H9 (cell line): ENCODE measurements at regions not wholly inside any gene's neighbourhood (a gene's known extent, or its start where the extent isn't known, plus 50 kb on each side); places are given as distances from the start of the nearest gene placed in this dataset.

Experiments
- DNase-seq: peaks from one replicate; pipeline ENCODE4 v3.0.0-alpha.2; 2017
- H2AFZ ChIP-seq: one replicate; pipeline ENCODE4 v1.6.1; 2013; ENCODE audit warnings: mild to moderate bottlenecking, low read length, control low read depth, moderate library complexity
- H2AK5ac ChIP-seq: 2 replicates; pipeline ENCODE4 v1.6.1; 2013; ENCODE audit warnings: low read length, control low read depth, mixed read lengths; ENCODE audit not compliant: insufficient read length
- H2BK120ac ChIP-seq: one replicate; pipeline ENCODE4 v1.6.1; 2013; ENCODE audit warnings: low read depth, mild to moderate bottlenecking, low read length, control low read depth, inconsistent platforms; ENCODE audit not compliant: poor library complexity, severe bottlenecking
- H2BK12ac ChIP-seq: 2 replicates; pipeline ENCODE4 v1.6.1; 2013; ENCODE audit warnings: low read length, control low read depth, mixed read lengths, low read depth; ENCODE audit not compliant: insufficient read length
- H2BK15ac ChIP-seq: 2 replicates; pipeline ENCODE4 v1.6.1; 2013; ENCODE audit warnings: low read depth, low read length, control low read depth
- H2BK20ac ChIP-seq: one replicate; pipeline ENCODE4 v1.6.1; 2013; ENCODE audit warnings: low read depth, mild to moderate bottlenecking, low read length, control low read depth, inconsistent platforms; ENCODE audit not compliant: poor library complexity, severe bottlenecking
- H2BK5ac ChIP-seq: 2 replicates; pipeline ENCODE4 v1.6.1; 2013; ENCODE audit warnings: low read length, control low read depth, mixed read lengths; ENCODE audit not compliant: insufficient read length
- H3K14ac ChIP-seq: 2 replicates; pipeline ENCODE4 v1.6.1; 2013; ENCODE audit warnings: low read length, control low read depth; ENCODE audit not compliant: insufficient read depth
- H3K18ac ChIP-seq: 2 replicates; pipeline ENCODE4 v1.6.1; 2013; ENCODE audit warnings: low read depth, mild to moderate bottlenecking, mixed read lengths, low read length, control low read depth; ENCODE audit not compliant: insufficient read length
- H3K23ac ChIP-seq: 2 replicates; pipeline ENCODE4 v1.6.1; 2013; ENCODE audit warnings: low read length, control low read depth, mixed read lengths, low read depth; ENCODE audit not compliant: insufficient read length
- H3K23me2 ChIP-seq: 2 replicates; pipeline ENCODE4 v1.6.1; 2013; ENCODE audit warnings: low read depth, mild to moderate bottlenecking, mixed read lengths, low read length, control low read depth; ENCODE audit not compliant: insufficient read length, poor library complexity, severe bottlenecking
- H3K27ac ChIP-seq: 2 replicates; pipeline ENCODE4 v1.5.1; 2013; ENCODE audit warnings: low read length, control low read depth, mixed read lengths, low read depth; ENCODE audit not compliant: insufficient read length
- H3K27me3 ChIP-seq: 2 replicates; pipeline ENCODE4 v1.6.1; 2013; ENCODE audit warnings: low read length, control low read depth, inconsistent platforms; ENCODE audit not compliant: insufficient read depth
- H3K4ac ChIP-seq: 2 replicates; pipeline ENCODE4 v1.6.1; 2013; ENCODE audit warnings: low read depth, mild to moderate bottlenecking, control low read depth, inconsistent platforms, low read length, moderate library complexity
- H3K4me1 ChIP-seq: 2 replicates; pipeline ENCODE4 v1.6.1; 2013; ENCODE audit warnings: low read length, control low read depth, inconsistent platforms; ENCODE audit not compliant: insufficient read depth
- H3K4me2 ChIP-seq: 2 replicates; pipeline ENCODE4 v1.6.1; 2013; ENCODE audit warnings: low read length, control low read depth, mixed read lengths; ENCODE audit not compliant: insufficient read length, insufficient read depth
- H3K56ac ChIP-seq: 2 replicates; pipeline ENCODE4 v1.6.1; 2013; ENCODE audit warnings: low read depth, mild to moderate bottlenecking, mixed read lengths, low read length, control low read depth; ENCODE audit not compliant: insufficient read length
- H3K79me1 ChIP-seq: 2 replicates; pipeline ENCODE4 v1.6.1; 2013; ENCODE audit warnings: low read depth, mild to moderate bottlenecking, moderate library complexity, low read length, control low read depth, inconsistent platforms; ENCODE audit not compliant: insufficient read depth, poor library complexity, severe bottlenecking
- H3K79me2 ChIP-seq: 2 replicates; pipeline ENCODE4 v1.6.1; 2013; ENCODE audit warnings: low read length, control low read depth, inconsistent platforms; ENCODE audit not compliant: insufficient read depth
- H3K9ac ChIP-seq: 2 replicates; pipeline ENCODE4 v1.6.1; 2013; ENCODE audit warnings: low read length, control low read depth, mixed read lengths; ENCODE audit not compliant: insufficient read length; ENCODE audit errors: extremely low read depth
- H3K9me3 ChIP-seq: one replicate; pipeline ENCODE4 v1.6.1; 2013; ENCODE audit warnings: low read depth, low read length, inconsistent platforms; ENCODE audit not compliant: control insufficient read depth
- H3T11ph ChIP-seq: one replicate; pipeline ENCODE4 v1.6.1; 2013; ENCODE audit warnings: mild to moderate bottlenecking, low read length, control low read depth, inconsistent platforms
- H4K20me1 ChIP-seq: one replicate; pipeline ENCODE4 v1.6.1; 2013; ENCODE audit not compliant: control insufficient read depth, insufficient read length, insufficient read depth
- H4K5ac ChIP-seq: 2 replicates; pipeline ENCODE4 v1.6.1; 2013; ENCODE audit warnings: low read depth, mild to moderate bottlenecking, mixed read lengths, low read length, control low read depth; ENCODE audit not compliant: insufficient read length
- H4K8ac ChIP-seq: replicated peaks from 2 replicates; pipeline ENCODE4 v1.6.1; 2013; ENCODE audit warnings: low read length, control low read depth, mixed read lengths, low read depth; ENCODE audit not compliant: insufficient read length
- H4K91ac ChIP-seq: 2 replicates; pipeline ENCODE4 v1.6.1; 2013; ENCODE audit warnings: low read depth, mild to moderate bottlenecking, moderate library complexity, mixed read lengths, low read length, control low read depth; ENCODE audit not compliant: insufficient read length
- H3K27ac Mint-ChIP-seq, 3 experiments: 2 replicates in 2 of 3; 3 replicates in 1 of 3; pipeline ENCODE4 v1.8.0; 2020 to 2021; ENCODE audit warnings: mixed read lengths in 3 of 3, mild to moderate bottlenecking in 1 of 3, moderate library complexity in 1 of 3
- H3K27me3 Mint-ChIP-seq: 2 replicates; pipeline ENCODE4 v1.8.0; 2021; ENCODE audit warnings: low read depth, mild to moderate bottlenecking, moderate library complexity, mixed read lengths
- H3K36me3 Mint-ChIP-seq, 3 experiments: 2 replicates in 2 of 3; 3 replicates in 1 of 3; pipeline ENCODE4 v1.8.0; 2020 to 2021; ENCODE audit warnings: low read depth in 3 of 3, mixed read lengths in 3 of 3; ENCODE audit not compliant: insufficient read depth in 1 of 3
- H3K4me1 Mint-ChIP-seq, 2 experiments: 2 replicates each; pipeline ENCODE4 v1.8.0; 2020; ENCODE audit warnings: mixed read lengths in 2 of 2
- H3K4me3 Mint-ChIP-seq, 2 experiments: 2 replicates in 1 of 2; 3 replicates in 1 of 2; pipeline ENCODE4 v1.8.0; 2020 to 2021; ENCODE audit warnings: mild to moderate bottlenecking in 2 of 2, mixed read lengths in 2 of 2, moderate library complexity in 1 of 2
- H3K9me3 Mint-ChIP-seq, 2 experiments: 2 replicates in 1 of 2; 3 replicates in 1 of 2; pipeline ENCODE4 v1.8.0; 2020; ENCODE audit warnings: mild to moderate bottlenecking in 2 of 2, mixed read lengths in 2 of 2, moderate library complexity in 1 of 2
- WGBS: extraction: QIAGEN DNeasy Blood & Tissue Kit; methylation state at CpG from one replicate; pipeline ENCODE4 v1.1.7; 2013; ENCODE audit warnings: missing lambda C conversion rate, low lambda C conversion rate, mixed read lengths; ENCODE audit not compliant: insufficient read length; ENCODE audit errors: extremely low coverage; 5-methylcytosine and 5-hydroxymethylcytosine counted together
- TF ChIP-seq, protein P1 (sequence below): fragments of 200-600 bp; sonication (generic); conservative IDR thresholded peaks from 3 replicates; pipeline ENCODE4 v1.8.0; 2021; ENCODE audit warnings: antibody characterized with exemption, mild to moderate bottlenecking

DNA sequence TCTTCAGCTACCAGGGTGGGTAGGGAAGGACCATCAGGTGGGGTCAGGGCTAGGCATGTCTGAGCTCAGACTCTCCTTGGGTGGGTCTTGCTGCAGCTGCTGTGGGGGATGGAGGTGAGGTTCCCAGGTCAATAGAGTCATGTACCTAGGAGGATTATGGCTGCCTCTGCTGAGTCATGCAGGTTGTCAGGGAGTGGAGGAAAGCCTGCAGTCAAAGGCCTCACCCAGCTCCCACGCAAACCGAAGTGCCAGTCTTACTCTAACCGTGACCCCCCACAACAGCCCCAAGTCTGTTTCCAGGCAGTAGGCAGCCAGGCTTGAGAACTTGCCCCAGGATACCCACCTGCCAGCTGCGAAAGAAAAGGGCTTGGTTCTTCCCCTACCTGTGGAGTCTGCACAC, 113.6 kb upstream of the GALNT5 start:
- H3K79me2 ChIP-seq, result no peaks in the 10 kb centered on the region
- H3K4me1 ChIP-seq, result no peaks in the 10 kb centered on the region
- H2BK120ac ChIP-seq, result no peak overlapping the region
- H2BK20ac ChIP-seq, result no peak overlapping the region
- H3K27ac Mint-ChIP-seq, result no peak overlapping the region; a peak in 2 of 7 replicates
- no peaks in the 10 kb centered on the region for H3K23me2 ChIP-seq
- H4K91ac ChIP-seq, result no peak overlapping the region
- no peak overlapping the region for H3K4ac ChIP-seq
- no peak overlapping the region for H3T11ph ChIP-seq
- no peaks in the 10 kb centered on the region for H4K20me1 ChIP-seq
- H3K36me3 Mint-ChIP-seq, result no peaks in the 10 kb centered on the region
- H2AFZ ChIP-seq, result no peak overlapping the region
- no peak overlapping the region for H3K56ac ChIP-seq
- no peak overlapping the region for H4K5ac ChIP-seq
- H2AK5ac ChIP-seq, result no peak overlapping the region
- H2BK12ac ChIP-seq, result no peak overlapping the region
- H3K9me3 ChIP-seq, result no peaks in the 10 kb centered on the region
- no peak overlapping the region for H3K27ac ChIP-seq
- no peaks in the 10 kb centered on the region for H3K27me3 ChIP-seq
- H3K4me2 ChIP-seq, result no peak overlapping the region
- H3K23ac ChIP-seq, result no peak overlapping the region
- H3K14ac ChIP-seq, result no peak overlapping the region
- no peaks in the 10 kb centered on the region for H3K79me1 ChIP-seq
- no peak overlapping the region for H3K4me3 Mint-ChIP-seq
- no peak for DNase-seq
- no peaks in the 10 kb centered on the region for H3K27me3 Mint-ChIP-seq
- WGBS, result no CpG with 5 or more reads among the region's 4 CpGs
- H3K9ac ChIP-seq, result no peak overlapping the region
- H4K8ac ChIP-seq, result no peak overlapping the region
- no peaks in the 10 kb centered on the region for H3K9me3 Mint-ChIP-seq
- no peak overlapping the region for H2BK15ac ChIP-seq
- no peak overlapping the region for H3K18ac ChIP-seq
- no peak overlapping the region for H2BK5ac ChIP-seq
- TF ChIP-seq, protein P1, sequence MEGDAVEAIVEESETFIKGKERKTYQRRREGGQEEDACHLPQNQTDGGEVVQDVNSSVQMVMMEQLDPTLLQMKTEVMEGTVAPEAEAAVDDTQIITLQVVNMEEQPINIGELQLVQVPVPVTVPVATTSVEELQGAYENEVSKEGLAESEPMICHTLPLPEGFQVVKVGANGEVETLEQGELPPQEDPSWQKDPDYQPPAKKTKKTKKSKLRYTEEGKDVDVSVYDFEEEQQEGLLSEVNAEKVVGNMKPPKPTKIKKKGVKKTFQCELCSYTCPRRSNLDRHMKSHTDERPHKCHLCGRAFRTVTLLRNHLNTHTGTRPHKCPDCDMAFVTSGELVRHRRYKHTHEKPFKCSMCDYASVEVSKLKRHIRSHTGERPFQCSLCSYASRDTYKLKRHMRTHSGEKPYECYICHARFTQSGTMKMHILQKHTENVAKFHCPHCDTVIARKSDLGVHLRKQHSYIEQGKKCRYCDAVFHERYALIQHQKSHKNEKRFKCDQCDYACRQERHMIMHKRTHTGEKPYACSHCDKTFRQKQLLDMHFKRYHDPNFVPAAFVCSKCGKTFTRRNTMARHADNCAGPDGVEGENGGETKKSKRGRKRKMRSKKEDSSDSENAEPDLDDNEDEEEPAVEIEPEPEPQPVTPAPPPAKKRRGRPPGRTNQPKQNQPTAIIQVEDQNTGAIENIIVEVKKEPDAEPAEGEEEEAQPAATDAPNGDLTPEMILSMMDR, result no peak
- no peaks in the 10 kb centered on the region for H3K4me1 Mint-ChIP-seq
